ENCODE measurements at regions not wholly inside any gene's neighbourhood (a gene's known extent, or its start where the extent isn't known, plus 50 kb on each side); places are given as distances from the start of the nearest gene placed in this dataset.

DNA sequence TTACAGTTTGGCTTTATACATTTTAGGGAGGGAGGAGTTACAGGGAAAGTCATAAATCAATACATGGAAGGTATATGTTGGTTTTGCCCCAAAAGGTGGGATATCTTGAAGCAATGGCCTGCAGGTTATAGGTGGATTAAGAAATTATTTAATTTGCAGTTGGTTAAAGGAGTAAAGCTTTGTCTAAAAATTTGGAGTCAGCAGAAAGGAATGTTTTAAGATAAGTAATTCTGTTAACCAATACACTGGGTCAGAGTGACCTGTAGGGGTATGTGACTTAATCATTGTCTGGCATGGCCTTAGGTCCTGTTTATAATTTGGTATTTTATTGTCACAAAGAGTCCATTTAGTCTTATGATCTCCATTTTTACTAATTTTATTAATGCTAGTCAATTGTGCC is 115.0 kb downstream of the AGTR2 start:
- Histone ChIP-seq H3K79me1 (ENCODE audit: low read depth in 1 of 2, low read length in 2 of 2) (no peaks in the 10 kb centered on the region), H2AFZ (replicated peaks; ENCODE audit: low read length, poor library complexity) (no peak overlapping the region), H4K91ac (ENCODE audit: insufficient read depth, low read depth, low read length) (no peak overlapping the region), H3K4me3 (ENCODE audit: insufficient read depth, low read depth, low read length) (no peak overlapping the region), H4K5ac (ENCODE audit: low read depth, low read length) (no peak overlapping the region), H2BK20ac (ENCODE audit: low read depth, low read length) (no peak overlapping the region), H2AK9ac (replicated peaks; ENCODE audit: low read depth, low read length, poor library complexity) (no peak overlapping the region), H3K14ac (replicated peaks; ENCODE audit: low read depth, low read length) (no peak overlapping the region), H3K9me3 (ENCODE audit: control insufficient read depth, insufficient read depth, low read length) (no peaks in the 10 kb centered on the region), H3K4me2 (ENCODE audit: low read depth, low read length) (no peak overlapping the region), H2BK15ac (ENCODE audit: low read depth, low read length) (no peak overlapping the region), H4K20me1 (ENCODE audit: insufficient read depth, low read length) (no peaks in the 10 kb centered on the region), H3K18ac (ENCODE audit: low read depth, low read length) (no peak overlapping the region), H2BK120ac (ENCODE audit: low read depth, low read length) (no peak overlapping the region), H2BK5ac (ENCODE audit: low read depth, low read length, poor library complexity, severe bottlenecking) (no peak overlapping the region), H4K8ac (ENCODE audit: low read depth in 2 of 2, low read length in 2 of 2) (no peak overlapping the region), H3K36me3 (ENCODE audit: control insufficient read depth, insufficient read depth, low read length) (no peaks in the 10 kb centered on the region), H3K23ac (ENCODE audit: low read depth, low read length) (no peak overlapping the region), H3K56ac (ENCODE audit: extremely low read depth, insufficient read depth, low read length) (no peak overlapping the region), H3K4me1 (ENCODE audit: control insufficient read depth, insufficient read depth, low read length) (no peaks in the 10 kb centered on the region), H3K27me3 (ENCODE audit: control insufficient read depth, insufficient read depth, low read length) (no peaks in the 10 kb centered on the region), H3K4ac (ENCODE audit: low read depth, low read length) (no peak overlapping the region), H3K27ac (ENCODE audit: insufficient read depth, low read length) (no peak overlapping the region), H2AK5ac (ENCODE audit: low read depth, low read length) (no peak overlapping the region), H3K9ac (ENCODE audit: low read depth, low read length) (no peak overlapping the region), H3K9me1 (ENCODE audit: insufficient read depth, low read length) (no peaks in the 10 kb centered on the region)
- intact Hi-C loops (cut with micrococcal nuclease): no loop called here
- DNase-seq (no peak), ATAC-seq (ENCODE audit: low read depth) (no peak)
- dilution Hi-C loops (cut with HindIII; ENCODE audit: low sequenced_read_pairs, unreplicated experiment): no loop called here
- TF ChIP-seq MAFK (IDR thresholded peaks at IDR 0.05; ENCODE audit: low read depth, low read length): no peak
- no peak for TF ChIP-seq CEBPB (IDR thresholded peaks at IDR 0.05; ENCODE audit: low read depth, low read length)
- no peak for TF ChIP-seq CHD1 (IDR thresholded peaks at IDR 0.05; ENCODE audit: low read depth, low read length)
- TF ChIP-seq BHLHE40 (IDR thresholded peaks at IDR 0.05; ENCODE audit: low read depth, low read length): no peak
- TF ChIP-seq FOS (IDR thresholded peaks at IDR 0.05; ENCODE audit: low read depth, low read length): no peak
- TF ChIP-seq, protein P1, sequence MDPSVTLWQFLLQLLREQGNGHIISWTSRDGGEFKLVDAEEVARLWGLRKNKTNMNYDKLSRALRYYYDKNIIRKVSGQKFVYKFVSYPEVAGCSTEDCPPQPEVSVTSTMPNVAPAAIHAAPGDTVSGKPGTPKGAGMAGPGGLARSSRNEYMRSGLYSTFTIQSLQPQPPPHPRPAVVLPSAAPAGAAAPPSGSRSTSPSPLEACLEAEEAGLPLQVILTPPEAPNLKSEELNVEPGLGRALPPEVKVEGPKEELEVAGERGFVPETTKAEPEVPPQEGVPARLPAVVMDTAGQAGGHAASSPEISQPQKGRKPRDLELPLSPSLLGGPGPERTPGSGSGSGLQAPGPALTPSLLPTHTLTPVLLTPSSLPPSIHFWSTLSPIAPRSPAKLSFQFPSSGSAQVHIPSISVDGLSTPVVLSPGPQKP (IDR thresholded peaks at IDR 0.05; ENCODE audit: borderline replicate concordance, low read depth, low read length): no peak
- TF ChIP-seq MAZ (IDR thresholded peaks at IDR 0.05; ENCODE audit: borderline replicate concordance, low read depth, low read length): no peak
- no peak for TF ChIP-seq MXI1 (IDR thresholded peaks at IDR 0.05; ENCODE audit: borderline replicate concordance, low read depth, low read length)
- TF ChIP-seq POLR2A (IDR thresholded peaks at IDR 0.05; ENCODE audit: low read depth, low read length): no peak
- no peak for TF ChIP-seq NFE2L2 (IDR thresholded peaks at IDR 0.05; ENCODE audit: low read depth, low read length)
- TF ChIP-seq RAD21 (IDR thresholded peaks at IDR 0.05; ENCODE audit: low read length): no peak
- no peak for TF ChIP-seq RFX5 (IDR thresholded peaks at IDR 0.05; ENCODE audit: low read depth, low read length)
- CTCF ChIA-PET: no interaction called here
- POLR2A ChIA-PET (ENCODE audit: unreplicated experiment): no interaction called here
- in situ Hi-C loops (cut with MboI; ENCODE audit: low sequenced_read_pairs): no loop called here
- no TSS peak for BruUV-seq (replicated peaks)

All from IMR-90 (cell line).